PC-3 (cell line): ENCODE measurements at regions not wholly inside any gene's neighbourhood (a gene's known extent, or its start where the extent isn't known, plus 50 kb on each side); places are given as distances from the start of the nearest gene placed in this dataset.

ENCODE experiments used
- EZH2 ChIP-seq: fragments of 300-600 bp; sonication (generic); IDR thresholded peaks from one replicate; pipeline ENCODE4 v1.6.1; 2017; ENCODE audit warnings: antibody characterized with exemption, mild to moderate bottlenecking, low read length; ENCODE audit not compliant: unreplicated experiment
- TF ChIP-seq, protein P1 (sequence below): fragments of 300-600 bp; sonication (generic); conservative IDR thresholded peaks from 2 replicates; pipeline ENCODE4 v1.5.1; 2017; ENCODE audit warnings: antibody characterized with exemption, low read depth, mild to moderate bottlenecking, low read length

DNA sequence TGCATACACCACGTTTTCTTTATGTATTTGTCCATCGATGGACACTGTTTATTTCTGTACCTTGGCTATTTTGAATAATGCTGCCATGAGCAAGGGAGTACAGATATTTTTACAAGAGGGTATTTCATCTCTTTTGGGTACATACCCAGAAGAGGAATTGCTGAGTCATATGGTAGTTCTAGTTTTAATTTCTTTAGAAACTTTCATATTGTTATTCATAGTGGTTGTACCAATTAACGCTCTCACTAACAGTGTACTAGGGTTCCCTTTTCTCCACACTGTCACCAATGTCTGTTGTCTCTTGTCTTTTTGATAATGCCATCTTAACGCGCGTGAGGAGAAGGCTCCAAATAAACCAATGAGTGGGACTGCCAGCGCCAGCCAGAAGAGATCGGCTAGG is 257.6 kb upstream of the EDIL3 start:
- TF ChIP-seq, protein P1, sequence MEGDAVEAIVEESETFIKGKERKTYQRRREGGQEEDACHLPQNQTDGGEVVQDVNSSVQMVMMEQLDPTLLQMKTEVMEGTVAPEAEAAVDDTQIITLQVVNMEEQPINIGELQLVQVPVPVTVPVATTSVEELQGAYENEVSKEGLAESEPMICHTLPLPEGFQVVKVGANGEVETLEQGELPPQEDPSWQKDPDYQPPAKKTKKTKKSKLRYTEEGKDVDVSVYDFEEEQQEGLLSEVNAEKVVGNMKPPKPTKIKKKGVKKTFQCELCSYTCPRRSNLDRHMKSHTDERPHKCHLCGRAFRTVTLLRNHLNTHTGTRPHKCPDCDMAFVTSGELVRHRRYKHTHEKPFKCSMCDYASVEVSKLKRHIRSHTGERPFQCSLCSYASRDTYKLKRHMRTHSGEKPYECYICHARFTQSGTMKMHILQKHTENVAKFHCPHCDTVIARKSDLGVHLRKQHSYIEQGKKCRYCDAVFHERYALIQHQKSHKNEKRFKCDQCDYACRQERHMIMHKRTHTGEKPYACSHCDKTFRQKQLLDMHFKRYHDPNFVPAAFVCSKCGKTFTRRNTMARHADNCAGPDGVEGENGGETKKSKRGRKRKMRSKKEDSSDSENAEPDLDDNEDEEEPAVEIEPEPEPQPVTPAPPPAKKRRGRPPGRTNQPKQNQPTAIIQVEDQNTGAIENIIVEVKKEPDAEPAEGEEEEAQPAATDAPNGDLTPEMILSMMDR, result no peak
- no peak for TF ChIP-seq EZH2
